ENCODE measurements at regions not wholly inside any gene's neighbourhood (a gene's known extent, or its start where the extent isn't known, plus 50 kb on each side); places are given as distances from the start of the nearest gene placed in this dataset.

GRCh38 chr1:63261736-63262458 is 60.5 kb upstream of the FOXD3 start:
- TF ChIP-seq POLR2A (IDR thresholded peaks at IDR 0.05; ENCODE audit: low read length) (no peak), GATA1 (IDR thresholded peaks at IDR 0.05; ENCODE audit: low read depth, low read length) (no peak)

Measured in erythroblast (primary cell).